ENCODE measurements at regions not wholly inside any gene's neighbourhood (a gene's known extent, or its start where the extent isn't known, plus 50 kb on each side); places are given as distances from the start of the nearest gene placed in this dataset.

DNA sequence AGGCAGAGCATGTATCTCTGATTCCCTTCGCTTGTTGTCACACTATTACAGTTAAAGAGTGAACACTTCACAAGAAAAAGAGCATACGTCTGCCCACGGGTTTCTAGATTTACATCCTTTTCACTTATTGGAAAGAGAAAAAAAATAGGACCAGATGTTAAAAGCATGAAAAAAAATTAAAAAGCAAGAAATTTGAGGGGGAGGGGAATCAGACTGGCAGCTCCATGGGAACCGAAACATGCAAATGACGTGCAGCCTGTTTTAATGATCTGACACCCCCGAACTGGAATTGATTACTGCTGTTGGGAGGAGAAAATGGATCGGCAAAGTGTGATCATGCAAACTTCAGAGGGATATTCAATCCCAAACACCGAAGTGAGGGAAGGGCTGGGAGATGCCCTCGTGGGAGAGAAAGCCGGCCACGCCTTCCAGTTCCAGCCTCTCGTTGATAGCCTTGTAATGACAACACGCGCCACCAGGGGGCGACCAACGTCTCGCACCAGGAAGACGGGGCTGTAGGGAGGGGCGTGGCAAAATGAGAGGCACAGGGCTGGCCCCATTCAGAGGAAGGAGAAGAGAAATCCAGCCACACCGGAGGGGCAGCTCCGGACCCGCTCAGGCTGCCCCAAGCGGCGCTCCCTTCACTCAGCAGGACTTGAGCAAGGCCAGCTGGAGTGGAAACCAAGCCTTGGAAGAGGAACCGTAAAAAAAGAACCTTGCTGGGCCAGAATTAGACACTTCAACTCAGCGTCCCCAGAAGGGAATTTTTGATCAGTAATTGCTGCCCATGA lies 53.8 kb upstream of the SYT13 start:
- no peak for TF ChIP-seq TAF1 (IDR thresholded peaks at IDR 0.05; ENCODE audit: borderline replicate concordance, low read depth, low read length)
- TF ChIP-seq POLR2AphosphoS5 (IDR thresholded peaks at IDR 0.05; ENCODE audit: low read depth, low read length): no peak

Measured in GM12892 (cell line).